Cardiac muscle cell (in vitro differentiated cells and primary cell): ENCODE measurements at regions not wholly inside any gene's neighbourhood (a gene's known extent, or its start where the extent isn't known, plus 50 kb on each side); places are given as distances from the start of the nearest gene placed in this dataset.
"Not testable (repeated sequence)": the region's sequence is repeated elsewhere in the genome, so short reads cannot be mapped to it uniquely, and the experiment has no call there.

Source experiments
- DNase-seq, 2 donors: peaks; one replicate each; pipeline versions ENCODE4 v3.0.0 to v3.0.0-alpha.2; 2010 to 2017; ENCODE audit warnings: low read depth in 1 of 2, low spot score in 1 of 2
- H3K27ac ChIP-seq: fragments of 200-600 bp; sonication (generic); 2 replicates; pipeline ENCODE4 v1.5.1; 2016
- H3K27me3 ChIP-seq: fragments of 200-600 bp; sonication (generic); 2 replicates; pipeline ENCODE4 v1.6.0; 2016; ENCODE audit warnings: control low read depth
- H3K36me3 ChIP-seq: fragments of 200-600 bp; sonication (generic); 2 replicates; pipeline ENCODE4 v1.5.1; 2016; ENCODE audit warnings: control low read depth
- H3K4me1 ChIP-seq: fragments of 200-600 bp; sonication (generic); 2 replicates; pipeline ENCODE4 v1.8.1; 2017; ENCODE audit warnings: low read depth, mild to moderate bottlenecking, mixed run types
- H3K4me3 ChIP-seq: fragments of 200-600 bp; sonication (generic); 2 replicates; pipeline ENCODE4 v1.5.1; 2016; ENCODE audit warnings: mild to moderate bottlenecking
- H3K9me3 ChIP-seq: fragments of 200-600 bp; sonication (generic); 2 replicates; pipeline ENCODE4 v1.5.1; 2017; ENCODE audit warnings: low read depth, mild to moderate bottlenecking, control low read depth
- CTCF ChIP-seq: IDR thresholded peaks from 2 replicates; pipeline ENCODE4 v1.5.1; 2012; ENCODE audit warnings: low read depth, mild to moderate bottlenecking, low read length

DNA sequence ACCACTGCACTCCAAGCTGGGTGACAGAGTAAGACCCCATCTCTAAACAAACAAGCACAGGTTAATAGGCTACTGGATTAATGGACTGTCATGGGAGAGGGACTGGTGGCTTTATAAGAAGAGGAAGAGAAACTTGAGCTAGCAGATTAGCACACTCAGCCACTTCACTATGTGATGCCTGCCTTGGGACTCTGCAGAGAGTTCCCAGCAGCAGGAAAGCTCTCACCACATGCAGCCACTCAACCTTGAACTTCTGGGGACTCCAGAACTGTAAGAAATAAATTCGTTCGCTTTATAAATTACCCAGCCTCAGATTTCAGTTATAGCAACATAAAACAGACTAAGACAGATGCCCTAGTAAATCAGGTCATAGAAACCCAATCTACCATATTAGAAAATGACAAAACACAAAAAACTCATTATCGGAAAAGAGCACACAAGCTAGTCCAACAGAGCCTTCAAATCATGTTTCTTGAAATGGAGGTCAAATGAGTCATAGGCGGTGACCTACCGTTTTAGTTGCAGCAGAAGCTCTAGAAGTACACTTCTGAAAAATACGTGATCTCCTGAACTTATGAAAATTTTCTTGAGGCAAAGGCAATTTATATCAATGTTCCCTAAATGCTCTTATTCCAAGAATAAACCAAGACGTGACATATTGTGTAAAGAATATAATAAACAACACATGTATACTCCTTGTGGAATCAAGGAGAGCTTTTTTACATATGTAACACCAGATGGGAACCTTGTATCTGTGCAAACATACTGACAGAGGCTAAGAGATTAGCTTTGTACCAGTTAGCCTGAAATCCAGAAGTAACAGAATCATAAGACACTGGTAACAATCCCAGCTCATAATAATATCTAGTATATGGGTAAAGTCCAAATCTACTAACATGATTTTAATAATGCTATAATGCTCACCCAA lies 340.9 kb upstream of the SGCG start:
- Histone ChIP-seq H3K9me3 (no peaks in the 10 kb centered on the region), H3K27ac (no peak overlapping the region), H3K4me3 (no peak overlapping the region), H3K4me1 (no peaks in the 10 kb centered on the region), H3K27me3 (no peaks in the 10 kb centered on the region), H3K36me3 (no peaks in the 10 kb centered on the region)
- peak in 1 of 2 donors; percentile 2 for DNase-seq
- TF ChIP-seq CTCF: no peak

DNA sequence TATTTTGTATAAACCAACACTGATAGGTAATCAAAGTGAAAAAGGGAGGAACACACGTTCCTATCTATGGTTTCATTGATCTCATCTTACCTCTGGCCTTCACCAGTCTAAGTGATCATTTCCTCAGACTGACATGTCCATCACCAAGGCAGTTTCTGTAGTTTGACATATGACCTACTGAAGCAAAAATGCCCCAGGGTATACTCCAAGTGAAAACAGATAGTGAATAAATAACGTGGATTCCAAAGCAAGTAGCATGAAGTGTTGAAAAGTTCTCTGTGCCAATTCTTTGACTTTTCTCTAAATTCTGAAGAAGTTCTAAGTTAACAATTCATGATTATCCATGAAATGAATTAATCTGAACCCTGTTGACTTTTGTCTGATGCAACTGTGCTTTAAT lies 334.2 kb upstream of the SGCG start:
- H3K9me3 ChIP-seq: no peaks in the 10 kb centered on the region
- no peaks in the 10 kb centered on the region for H3K36me3 ChIP-seq
- TF ChIP-seq CTCF: no peak
- no peak for DNase-seq
- H3K27ac ChIP-seq: no peak overlapping the region
- no peaks in the 10 kb centered on the region for H3K4me1 ChIP-seq
- H3K27me3 ChIP-seq: no peaks in the 10 kb centered on the region
- no peak overlapping the region for H3K4me3 ChIP-seq

GRCh38 chr13:22848539-22849052 lies 332.2 kb upstream of the SGCG start:
- Histone ChIP-seq H3K36me3 (no peaks in the 10 kb centered on the region), H3K4me3 (no peak overlapping the region), H3K4me1 (no peaks in the 10 kb centered on the region), H3K9me3 (no peaks in the 10 kb centered on the region), H3K27me3 (no peaks in the 10 kb centered on the region), H3K27ac (no peak overlapping the region)
- DNase-seq: no peak
- no peak for TF ChIP-seq CTCF

GRCh38 chr13:22855926-22856325 lies 324.9 kb upstream of the SGCG start:
- H3K4me3 ChIP-seq: no peak overlapping the region
- no peak for TF ChIP-seq CTCF
- H3K9me3 ChIP-seq: no peaks in the 10 kb centered on the region
- no peaks in the 10 kb centered on the region for H3K4me1 ChIP-seq
- H3K27me3 ChIP-seq: no peaks in the 10 kb centered on the region
- H3K27ac ChIP-seq: no peak overlapping the region
- H3K36me3 ChIP-seq: no peaks in the 10 kb centered on the region
- DNase-seq: no peak

- not testable (repeated sequence) for H3K36me3 ChIP-seq, H3K27me3 ChIP-seq, H3K4me1 ChIP-seq, DNase-seq, H3K4me3 ChIP-seq, H3K27ac ChIP-seq, H3K9me3 ChIP-seq
Measured at GRCh38 chr13:22858980-22859379, 321.8 kb upstream of the SGCG start.

- not testable (repeated sequence) for H3K4me3 ChIP-seq, DNase-seq, H3K27ac ChIP-seq, H3K27me3 ChIP-seq, H3K36me3 ChIP-seq, H3K4me1 ChIP-seq, H3K9me3 ChIP-seq
Measured at GRCh38 chr13:22859411-22859810, 321.4 kb upstream of the SGCG start.
